Panc1 (cell line): ENCODE measurements at regions not wholly inside any gene's neighbourhood (a gene's known extent, or its start where the extent isn't known, plus 50 kb on each side); places are given as distances from the start of the nearest gene placed in this dataset.

ENCODE experiments used
- POLR2AphosphoS5 ChIP-seq: IDR thresholded peaks from 2 replicates; pipeline ENCODE4 v1.6.1; 2012; ENCODE audit warnings: mild to moderate bottlenecking, low read depth, low read length, moderate library complexity
- SIN3A ChIP-seq: IDR thresholded peaks from 2 replicates; pipeline ENCODE4 v1.6.1; 2012; ENCODE audit warnings: low read depth, mild to moderate bottlenecking, low read length, moderate library complexity, borderline replicate concordance; ENCODE audit not compliant: insufficient read depth
- TF ChIP-seq, protein P1 (sequence below): fragments of 450-650 bp; IDR thresholded peaks from 2 replicates; pipeline ENCODE4 v1.5.1; 2017; ENCODE audit warnings: mild to moderate bottlenecking

DNA sequence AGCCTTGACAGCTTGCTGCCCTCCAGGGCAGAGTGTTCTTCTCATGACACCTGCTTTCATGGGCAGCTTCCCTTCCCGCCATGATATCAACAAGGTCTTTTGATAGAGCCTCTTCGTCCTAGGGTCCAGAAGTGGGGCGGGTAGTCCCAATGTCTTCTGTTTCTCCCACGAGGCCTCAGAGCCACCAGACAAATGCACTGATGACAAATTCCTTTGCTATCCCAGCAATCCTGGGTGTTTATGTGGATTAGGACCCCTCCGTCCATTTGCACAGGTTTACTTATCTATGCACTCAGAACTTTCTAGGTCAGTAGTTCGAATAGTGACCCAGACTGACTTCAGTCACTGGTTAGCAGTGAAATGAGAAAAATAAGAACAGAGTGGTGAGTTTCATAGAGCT is 52.6 kb upstream of the PRMT8 start:
- TF ChIP-seq, protein P1, sequence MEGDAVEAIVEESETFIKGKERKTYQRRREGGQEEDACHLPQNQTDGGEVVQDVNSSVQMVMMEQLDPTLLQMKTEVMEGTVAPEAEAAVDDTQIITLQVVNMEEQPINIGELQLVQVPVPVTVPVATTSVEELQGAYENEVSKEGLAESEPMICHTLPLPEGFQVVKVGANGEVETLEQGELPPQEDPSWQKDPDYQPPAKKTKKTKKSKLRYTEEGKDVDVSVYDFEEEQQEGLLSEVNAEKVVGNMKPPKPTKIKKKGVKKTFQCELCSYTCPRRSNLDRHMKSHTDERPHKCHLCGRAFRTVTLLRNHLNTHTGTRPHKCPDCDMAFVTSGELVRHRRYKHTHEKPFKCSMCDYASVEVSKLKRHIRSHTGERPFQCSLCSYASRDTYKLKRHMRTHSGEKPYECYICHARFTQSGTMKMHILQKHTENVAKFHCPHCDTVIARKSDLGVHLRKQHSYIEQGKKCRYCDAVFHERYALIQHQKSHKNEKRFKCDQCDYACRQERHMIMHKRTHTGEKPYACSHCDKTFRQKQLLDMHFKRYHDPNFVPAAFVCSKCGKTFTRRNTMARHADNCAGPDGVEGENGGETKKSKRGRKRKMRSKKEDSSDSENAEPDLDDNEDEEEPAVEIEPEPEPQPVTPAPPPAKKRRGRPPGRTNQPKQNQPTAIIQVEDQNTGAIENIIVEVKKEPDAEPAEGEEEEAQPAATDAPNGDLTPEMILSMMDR: no peak
- TF ChIP-seq POLR2AphosphoS5 (no peak), SIN3A (no peak)
